A549 (cell line): ENCODE measurements at regions not wholly inside any gene's neighbourhood (a gene's known extent, or its start where the extent isn't known, plus 50 kb on each side); places are given as distances from the start of the nearest gene placed in this dataset.

Experiments
- ATAC-seq, 2 experiments: fragments of 200-7000 bp in 1 of 2; fragments of >200 bp in 1 of 2; cut with Nextera tagmentation in 1 of 2; cut with Tn5 transposase in 1 of 2; 3 replicates each; pipeline versions ENCODE4 v1.8.0 to v1.9.1; 2018 to 2020; ENCODE audit warnings: mild to moderate bottlenecking in 1 of 2, moderate library complexity in 1 of 2
- CTCF ChIA-PET: fragments of 300-600 bp; sonication (Branson Sonifier 250); formaldehyde crosslinking; extraction: SDS; loops from one replicate; lab custom pipeline; 2021; ENCODE audit warnings: antibody characterized with exemption, inconsistent platforms; lab: Yijun Ruan, JAX
- POLR2A ChIA-PET: fragments of 350-600 bp; formaldehyde crosslinking; extraction: SDS; loops from one replicate; lab custom pipeline; 2021; ENCODE audit warnings: antibody characterized with exemption, inconsistent platforms; lab: Yijun Ruan, JAX
- DNase-seq, 2 experiments: peaks; one replicate each; pipeline versions ENCODE4 v3.0.0 to v3.0.0-alpha.2; 2011 to 2016; ENCODE audit warnings: low read depth in 1 of 2, low spot score in 1 of 2
- FAIRE-seq: peaks from 2 replicates; lab custom pipeline; 2011; peaks lifted over from hg19 to GRCh38; lab: Jason Lieb, UNC
- H3K27ac ChIP-seq, 2 experiments: fragments of >200 bp; sonication (Bioruptor Twin); formaldehyde crosslinking; 3 replicates each; pipeline ENCODE4 v1.5.1; 2016 to 2017
- H3K4me1 ChIP-seq: fragments of >200 bp; sonication (Bioruptor Twin); formaldehyde crosslinking; 3 replicates; pipeline ENCODE4 v1.6.1; 2016
- H3K4me2 ChIP-seq: fragments of >200 bp; sonication (Bioruptor Twin); formaldehyde crosslinking; 3 replicates; pipeline ENCODE4 v1.6.1; 2016
- H3K4me3 ChIP-seq: fragments of >200 bp; sonication (Bioruptor Twin); formaldehyde crosslinking; 3 replicates; pipeline ENCODE4 v1.5.1; 2016
- H3K9me3 ChIP-seq: fragments of >200 bp; sonication (Bioruptor Twin); formaldehyde crosslinking; 3 replicates; pipeline ENCODE4 v1.6.1; 2016
- CBX2 ChIP-seq: fragments of 200-600 bp; sonication (generic); IDR thresholded peaks from 2 replicates; pipeline ENCODE4 v1.6.1; 2016; ENCODE audit warnings: low read depth, mild to moderate bottlenecking, borderline replicate concordance
- CBX8 ChIP-seq: fragments of 200-600 bp; sonication (generic); IDR thresholded peaks from 2 replicates; pipeline ENCODE4 v1.6.1; 2016
- CEBPB ChIP-seq, 2 experiments: fragments of >200 bp in 1 of 2; sonication (Bioruptor Twin) in 1 of 2; formaldehyde crosslinking in 1 of 2; IDR thresholded peaks; 2 replicates each; pipeline ENCODE4 v1.6.1; 2012 to 2016
- EP300 ChIP-seq, 2 experiments: fragments of >200 bp; sonication (Bioruptor Twin); formaldehyde crosslinking; IDR thresholded peaks; 2 replicates in 1 of 2; 3 replicates in 1 of 2; pipeline ENCODE4 v1.6.1; 2016 to 2017
- FOSB ChIP-seq: fragments of 250-450 bp; sonication (Bioruptor Pico); IDR thresholded peaks from 2 replicates; pipeline ENCODE4 v1.5.0; 2020; ENCODE audit warnings: mild to moderate bottlenecking, moderate library complexity
- HOXB13 ChIP-seq: fragments of 250-450 bp; sonication (Bioruptor Pico); IDR thresholded peaks from 2 replicates; pipeline ENCODE4 v1.5.0; 2020; ENCODE audit warnings: low read depth, mild to moderate bottlenecking, moderate library complexity
- MAZ ChIP-seq: fragments of 150-350 bp; IDR thresholded peaks from 2 replicates; pipeline ENCODE4 v1.6.1; 2014; ENCODE audit warnings: antibody characterized with exemption, low read depth, low read length, borderline replicate concordance
- MYC ChIP-seq: IDR thresholded peaks from 2 replicates; pipeline ENCODE4 v1.6.1; 2012; ENCODE audit warnings: mild to moderate bottlenecking, inconsistent platforms, low read length, improper control_type of control experiment, borderline replicate concordance
- NR3C1 ChIP-seq: fragments of >200 bp; sonication (Bioruptor Twin); formaldehyde crosslinking; IDR thresholded peaks from 3 replicates; pipeline ENCODE4 v1.6.1; 2017
- POLR2A ChIP-seq: IDR thresholded peaks from 2 replicates; pipeline ENCODE4 v1.6.1; 2012; ENCODE audit warnings: mild to moderate bottlenecking, low read length
- RAD21 ChIP-seq, 2 experiments: fragments of >200 bp in 1 of 2; sonication (Bioruptor Twin) in 1 of 2; formaldehyde crosslinking in 1 of 2; IDR thresholded peaks in 1 of 2; conservative IDR thresholded peaks in 1 of 2; 2 replicates in 1 of 2; 3 replicates in 1 of 2; pipeline ENCODE4 v1.6.1; 2012 to 2018; ENCODE audit warnings: inconsistent platforms in 1 of 2
- RARB ChIP-seq: fragments of 250-450 bp; sonication (Bioruptor Pico); IDR thresholded peaks from 2 replicates; pipeline ENCODE4 v1.8.0; 2021; ENCODE audit warnings: mild to moderate bottlenecking, moderate library complexity
- RNF2 ChIP-seq: fragments of 200-600 bp; sonication (generic); IDR thresholded peaks from 2 replicates; pipeline ENCODE4 v1.6.1; 2016; ENCODE audit warnings: low read depth, mild to moderate bottlenecking, antibody characterized with exemption, moderate library complexity, borderline replicate concordance
- SREBF2 ChIP-seq: fragments of 450-650 bp; IDR thresholded peaks from 2 replicates; pipeline ENCODE4 v1.6.1; 2014; ENCODE audit warnings: mild to moderate bottlenecking, moderate library complexity
- TFCP2L1 ChIP-seq: fragments of 250-450 bp; sonication (Bioruptor Pico); IDR thresholded peaks from 2 replicates; pipeline ENCODE4 v1.5.0; 2021; ENCODE audit warnings: mild to moderate bottlenecking
- TP53 ChIP-seq: fragments of 250-450 bp; sonication (Bioruptor Pico); IDR thresholded peaks from 2 replicates; pipeline ENCODE4 v1.5.0; 2021; ENCODE audit warnings: mild to moderate bottlenecking, moderate library complexity
- ZC3H11A ChIP-seq: fragments of 450-650 bp; IDR thresholded peaks from 2 replicates; pipeline ENCODE4 v1.6.1; 2014; ENCODE audit warnings: antibody characterized with exemption, mild to moderate bottlenecking
- ZSCAN20 ChIP-seq: fragments of 250-450 bp; sonication (Bioruptor Pico); IDR thresholded peaks from 2 replicates; pipeline ENCODE4 v1.8.0; 2022; ENCODE audit warnings: mild to moderate bottlenecking, moderate library complexity
- WGBS: methylation state at CpG from one replicate; pipeline ENCODE4 v1.1.6; 2017; ENCODE audit errors: missing lambda C conversion rate; 5-methylcytosine and 5-hydroxymethylcytosine counted together
- TF ChIP-seq, protein P1 (sequence below): fragments of 250-450 bp; sonication (Bioruptor Pico); IDR thresholded peaks from 2 replicates; pipeline ENCODE4 v1.5.0; 2021; ENCODE audit warnings: mild to moderate bottlenecking, moderate library complexity, borderline replicate concordance
- TF ChIP-seq, protein P2 (sequence below): fragments of >200 bp; sonication (Bioruptor Twin); formaldehyde crosslinking; IDR thresholded peaks from 2 replicates; pipeline ENCODE4 v1.6.1; 2016
- TF ChIP-seq, protein P3 (sequence below): IDR thresholded peaks from 2 replicates; pipeline ENCODE4 v1.6.1; 2012
- TF ChIP-seq, protein P4 (sequence below): fragments of 450-650 bp; IDR thresholded peaks from 2 replicates; pipeline ENCODE4 v1.6.1; 2014; ENCODE audit warnings: antibody characterized with exemption
- TF ChIP-seq, protein P5 (sequence below): IDR thresholded peaks from 2 replicates; pipeline ENCODE4 v1.6.1; 2012; ENCODE audit warnings: low read depth, borderline replicate concordance

DNA sequence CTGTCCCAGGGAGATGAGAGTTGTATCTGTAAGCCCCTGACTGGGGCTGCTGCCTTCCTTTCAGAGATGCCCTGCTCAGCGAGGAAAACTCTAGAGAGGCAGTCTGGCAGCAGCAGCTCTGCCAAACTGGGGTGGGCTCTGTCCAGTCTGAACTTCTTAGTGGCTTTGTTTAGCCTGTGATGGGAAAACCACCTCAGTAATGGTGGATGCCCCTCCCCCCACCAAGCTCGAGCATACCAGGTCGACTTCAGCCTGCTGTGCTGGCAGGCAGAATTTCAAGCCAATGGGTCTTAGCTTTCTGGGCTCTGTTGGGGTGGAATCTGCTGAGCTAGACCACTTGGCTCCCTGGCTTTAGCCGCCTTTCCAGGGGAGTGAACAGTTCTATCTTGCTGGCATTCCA is 218.3 kb downstream of the TUSC7 start (continued):
- TF ChIP-seq, protein P1, sequence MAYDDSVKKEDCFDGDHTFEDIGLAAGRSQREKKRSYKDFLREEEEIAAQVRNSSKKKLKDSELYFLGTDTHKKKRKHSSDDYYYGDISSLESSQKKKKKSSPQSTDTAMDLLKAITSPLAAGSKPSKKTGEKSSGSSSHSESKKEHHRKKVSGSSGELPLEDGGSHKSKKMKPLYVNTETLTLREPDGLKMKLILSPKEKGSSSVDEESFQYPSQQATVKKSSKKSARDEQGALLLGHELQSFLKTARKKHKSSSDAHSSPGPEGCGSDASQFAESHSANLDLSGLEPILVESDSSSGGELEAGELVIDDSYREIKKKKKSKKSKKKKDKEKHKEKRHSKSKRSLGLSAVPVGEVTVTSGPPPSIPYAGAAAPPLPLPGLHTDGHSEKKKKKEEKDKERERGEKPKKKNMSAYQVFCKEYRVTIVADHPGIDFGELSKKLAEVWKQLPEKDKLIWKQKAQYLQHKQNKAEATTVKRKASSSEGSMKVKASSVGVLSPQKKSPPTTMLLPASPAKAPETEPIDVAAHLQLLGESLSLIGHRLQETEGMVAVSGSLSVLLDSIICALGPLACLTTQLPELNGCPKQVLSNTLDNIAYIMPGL = no peak
- TF ChIP-seq MAZ (no peak), POLR2A (no peak), EP300 (IDR thresholded peaks at IDR 0.05) (no peak), HOXB13 (CRISPR knock-in tag) (no peak)
- TF ChIP-seq, protein P2, sequence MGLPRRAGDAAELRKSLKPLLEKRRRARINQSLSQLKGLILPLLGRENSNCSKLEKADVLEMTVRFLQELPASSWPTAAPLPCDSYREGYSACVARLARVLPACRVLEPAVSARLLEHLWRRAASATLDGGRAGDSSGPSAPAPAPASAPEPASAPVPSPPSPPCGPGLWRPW = no peak

DNA sequence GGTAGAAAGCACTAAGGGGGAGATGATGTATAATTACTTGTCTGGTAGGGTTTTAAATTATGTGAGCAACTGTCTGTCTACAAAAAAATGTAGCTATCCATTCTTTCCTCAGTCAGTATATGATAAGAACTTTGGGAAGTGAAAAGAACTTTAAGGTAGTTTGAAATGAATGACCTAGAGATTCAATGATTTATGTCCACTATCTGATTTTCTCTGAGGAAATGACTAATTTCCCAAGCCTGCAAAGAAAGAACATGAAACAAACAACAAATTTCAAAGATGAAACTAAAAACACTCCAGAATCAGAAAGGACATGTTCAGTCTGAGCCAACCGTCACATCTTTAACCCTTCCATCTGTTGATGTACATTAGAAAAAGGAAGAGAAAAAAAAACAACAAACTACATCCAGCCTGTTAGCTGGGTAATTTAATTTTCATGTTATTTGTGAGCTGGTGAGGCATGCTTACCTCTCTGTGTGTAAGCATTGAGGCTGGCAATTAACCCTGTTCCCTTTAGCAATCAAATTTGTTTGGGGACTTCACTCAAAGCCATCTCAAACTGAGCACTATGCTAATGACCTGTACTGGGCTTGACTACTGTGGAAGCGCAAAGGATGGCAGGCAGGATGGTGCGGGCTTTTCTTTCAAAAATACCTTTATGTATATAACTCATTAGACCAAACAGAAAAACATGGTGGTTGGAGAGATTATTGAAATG is 220.1 kb downstream of the TUSC7 start:
- no peak for TF ChIP-seq SREBF2
- no peak for TF ChIP-seq RARB (CRISPR knock-in tag)
- TF ChIP-seq TP53 (CRISPR knock-in tag) = no peak
- TF ChIP-seq RAD21 (conservative IDR thresholded peaks at IDR 0.05 in 1 of 2, IDR thresholded peaks at IDR 0.05 in 1 of 2) = no peak
- TF ChIP-seq, protein P3, sequence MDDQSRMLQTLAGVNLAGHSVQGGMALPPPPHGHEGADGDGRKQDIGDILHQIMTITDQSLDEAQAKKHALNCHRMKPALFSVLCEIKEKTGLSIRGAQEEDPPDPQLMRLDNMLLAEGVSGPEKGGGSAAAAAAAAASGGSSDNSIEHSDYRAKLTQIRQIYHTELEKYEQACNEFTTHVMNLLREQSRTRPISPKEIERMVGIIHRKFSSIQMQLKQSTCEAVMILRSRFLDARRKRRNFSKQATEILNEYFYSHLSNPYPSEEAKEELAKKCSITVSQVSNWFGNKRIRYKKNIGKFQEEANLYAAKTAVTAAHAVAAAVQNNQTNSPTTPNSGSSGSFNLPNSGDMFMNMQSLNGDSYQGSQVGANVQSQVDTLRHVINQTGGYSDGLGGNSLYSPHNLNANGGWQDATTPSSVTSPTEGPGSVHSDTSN = no peak
- no peak for TF ChIP-seq RNF2
- TF ChIP-seq CBX8 = no peak
- no peak for TF ChIP-seq ZSCAN20
- no peak for TF ChIP-seq ZC3H11A
- TF ChIP-seq POLR2A = no peak
- TF ChIP-seq, protein P4, sequence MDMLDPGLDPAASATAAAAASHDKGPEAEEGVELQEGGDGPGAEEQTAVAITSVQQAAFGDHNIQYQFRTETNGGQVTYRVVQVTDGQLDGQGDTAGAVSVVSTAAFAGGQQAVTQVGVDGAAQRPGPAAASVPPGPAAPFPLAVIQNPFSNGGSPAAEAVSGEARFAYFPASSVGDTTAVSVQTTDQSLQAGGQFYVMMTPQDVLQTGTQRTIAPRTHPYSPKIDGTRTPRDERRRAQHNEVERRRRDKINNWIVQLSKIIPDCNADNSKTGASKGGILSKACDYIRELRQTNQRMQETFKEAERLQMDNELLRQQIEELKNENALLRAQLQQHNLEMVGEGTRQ = no peak
- no peak for TF ChIP-seq NR3C1
- TF ChIP-seq CBX2 = no peak
- no peak for TF ChIP-seq EP300 (IDR thresholded peaks at IDR 0.05)
- no peak for TF ChIP-seq MYC
- TF ChIP-seq FOSB (CRISPR knock-in tag) = no peak
- no peak for TF ChIP-seq TFCP2L1
- no peak for TF ChIP-seq CEBPB (IDR thresholded peaks at IDR 0.05)
- TF ChIP-seq, protein P5, sequence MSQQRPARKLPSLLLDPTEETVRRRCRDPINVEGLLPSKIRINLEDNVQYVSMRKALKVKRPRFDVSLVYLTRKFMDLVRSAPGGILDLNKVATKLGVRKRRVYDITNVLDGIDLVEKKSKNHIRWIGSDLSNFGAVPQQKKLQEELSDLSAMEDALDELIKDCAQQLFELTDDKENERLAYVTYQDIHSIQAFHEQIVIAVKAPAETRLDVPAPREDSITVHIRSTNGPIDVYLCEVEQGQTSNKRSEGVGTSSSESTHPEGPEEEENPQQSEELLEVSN = no peak
- TF ChIP-seq, all 56 proteins: peak for 0

More for the DNA sequence above, 220.1 kb downstream of the TUSC7 start:
- 55% methylated on average over 3 of the region's 3 CpGs for WGBS
- Histone ChIP-seq H3K4me3 (no peak overlapping the region), H3K4me1 (no peaks in the 10 kb centered on the region), H3K9me3 (no peaks in the 10 kb centered on the region), H3K4me2 (no peak overlapping the region), H3K27ac (no peak overlapping the region)
- POLR2A ChIA-PET = no interaction called here
- CTCF ChIA-PET = interaction anchor here (0.6 kb wide), 1 partner anchor 19 kb away, joined by 4 read pairs; no protein-coding TSS in a partner anchor
- no peak for FAIRE-seq
- no peak for ATAC-seq
- DNase-seq = no peak
